DND-41 (cell line): ENCODE measurements at regions not wholly inside any gene's neighbourhood (a gene's known extent, or its start where the extent isn't known, plus 50 kb on each side); places are given as distances from the start of the nearest gene placed in this dataset.
A peak's percentile ranks its signal among the peaks of the same experiment; 100 is the strongest.

Experiments used
- ATAC-seq: fragments of 200-7000 bp; cut with Tn5 transposase; 3 replicates; pipeline ENCODE4 v1.9.1; 2021; ENCODE audit warnings: low read depth; ENCODE audit not compliant: insufficient read depth
- DNase-seq: peaks from one replicate; pipeline ENCODE4 v3.0.0-alpha.2; 2020
- H2AFZ ChIP-seq: 2 replicates; pipeline ENCODE4 v1.6.0; 2012; ENCODE audit warnings: low read depth, low read length
- H3K27ac ChIP-seq: 2 replicates; pipeline ENCODE4 v1.5.1; 2012; ENCODE audit warnings: low read length, inconsistent platforms
- H3K27me3 ChIP-seq: fragments of 200-600 bp; sonication (generic); 2 replicates; pipeline ENCODE4 v1.6.0; 2012; ENCODE audit warnings: low read length, mild to moderate bottlenecking, inconsistent platforms; ENCODE audit not compliant: insufficient read depth, poor library complexity
- H3K36me3 ChIP-seq: 2 replicates; pipeline ENCODE4 v1.5.1; 2012; ENCODE audit warnings: low read length, inconsistent platforms; ENCODE audit not compliant: insufficient read depth
- H3K4me1 ChIP-seq: 2 replicates; pipeline ENCODE4 v1.5.1; 2012; ENCODE audit warnings: mild to moderate bottlenecking, low read length; ENCODE audit not compliant: insufficient read depth
- H3K4me2 ChIP-seq: 2 replicates; pipeline ENCODE4 v1.6.0; 2012; ENCODE audit warnings: mild to moderate bottlenecking, moderate library complexity, low read length, inconsistent platforms; ENCODE audit not compliant: insufficient read depth
- H3K4me3 ChIP-seq, 2 experiments: fragments of 200-600 bp in 1 of 2; shearing (Covaris generic) in 1 of 2; 2 replicates each; pipeline ENCODE4 v1.5.1; 2012 to 2016; ENCODE audit warnings: inconsistent platforms in 2 of 2, low read length in 2 of 2, mild to moderate bottlenecking in 2 of 2, low read depth in 1 of 2, moderate library complexity in 1 of 2
- H3K79me2 ChIP-seq: 2 replicates; pipeline ENCODE4 v1.6.0; 2012; ENCODE audit warnings: low read length, inconsistent platforms; ENCODE audit not compliant: insufficient read depth
- H3K9ac ChIP-seq: 2 replicates; pipeline ENCODE4 v1.6.0; 2012; ENCODE audit warnings: low read depth, mild to moderate bottlenecking, inconsistent platforms, low read length, moderate library complexity
- H3K9me3 ChIP-seq: 2 replicates; pipeline ENCODE4 v1.5.1; 2012; ENCODE audit warnings: low read length, moderate library complexity, mild to moderate bottlenecking, inconsistent platforms; ENCODE audit not compliant: insufficient read depth, severe bottlenecking
- H4K20me1 ChIP-seq: 2 replicates; pipeline ENCODE4 v1.6.0; 2012; ENCODE audit warnings: low read length; ENCODE audit not compliant: insufficient read depth
- EZH2 ChIP-seq: IDR thresholded peaks from 3 replicates; pipeline ENCODE4 v1.6.1; 2012; ENCODE audit warnings: borderline replicate concordance, low read depth, mild to moderate bottlenecking, moderate library complexity, low read length, inconsistent platforms; ENCODE audit not compliant: severe bottlenecking
- TF ChIP-seq, protein P1 (sequence below): IDR thresholded peaks from 2 replicates; pipeline ENCODE4 v1.5.1; 2012; ENCODE audit warnings: borderline replicate concordance, low read length, moderate library complexity, mild to moderate bottlenecking; ENCODE audit not compliant: poor library complexity, severe bottlenecking; ENCODE audit errors: extremely low read depth

DNA sequence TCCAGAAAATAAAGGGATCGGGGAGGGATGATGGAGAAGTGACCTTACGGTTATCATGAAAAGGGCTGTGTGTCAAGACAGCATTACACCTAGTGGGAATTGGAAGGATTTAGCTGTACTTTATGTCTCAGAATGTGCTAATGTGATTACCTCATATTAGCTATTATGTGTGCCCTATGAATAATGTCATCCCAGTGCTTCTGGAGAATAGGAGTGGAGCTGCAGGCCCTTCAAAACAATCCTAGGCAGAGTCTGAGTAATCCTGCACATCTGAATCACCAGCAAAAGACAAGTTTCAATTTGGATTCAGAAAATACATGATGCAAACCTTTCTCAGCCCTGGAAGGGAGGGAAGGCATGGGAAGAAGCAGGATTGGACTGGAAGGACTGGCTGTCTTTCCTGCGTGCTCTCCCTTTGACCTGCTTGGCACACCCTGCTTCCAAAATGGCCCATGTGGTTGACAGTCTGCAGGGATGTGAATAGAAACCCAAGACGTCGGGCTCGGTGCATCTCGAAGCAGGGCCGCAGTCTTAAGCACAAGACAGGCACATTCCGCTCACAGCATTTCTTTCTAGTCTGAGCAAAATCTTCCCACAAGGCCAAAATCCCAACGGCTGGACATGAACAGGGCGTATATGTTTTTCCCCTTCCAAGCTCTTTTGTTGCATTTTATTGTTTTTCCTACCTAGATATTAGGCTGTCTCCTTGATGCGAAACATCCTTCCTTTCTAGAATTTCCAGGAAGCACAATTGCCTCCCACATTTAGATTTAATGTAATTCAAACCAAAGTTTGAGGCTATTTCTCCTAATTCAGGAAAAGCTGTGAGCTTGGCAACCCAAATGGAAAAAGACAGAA lies 54.3 kb upstream of the TARBP1 start:
- no peaks in the 10 kb centered on the region for H3K79me2 ChIP-seq
- H3K4me3 ChIP-seq: no peak overlapping the region
- TF ChIP-seq, protein P1, sequence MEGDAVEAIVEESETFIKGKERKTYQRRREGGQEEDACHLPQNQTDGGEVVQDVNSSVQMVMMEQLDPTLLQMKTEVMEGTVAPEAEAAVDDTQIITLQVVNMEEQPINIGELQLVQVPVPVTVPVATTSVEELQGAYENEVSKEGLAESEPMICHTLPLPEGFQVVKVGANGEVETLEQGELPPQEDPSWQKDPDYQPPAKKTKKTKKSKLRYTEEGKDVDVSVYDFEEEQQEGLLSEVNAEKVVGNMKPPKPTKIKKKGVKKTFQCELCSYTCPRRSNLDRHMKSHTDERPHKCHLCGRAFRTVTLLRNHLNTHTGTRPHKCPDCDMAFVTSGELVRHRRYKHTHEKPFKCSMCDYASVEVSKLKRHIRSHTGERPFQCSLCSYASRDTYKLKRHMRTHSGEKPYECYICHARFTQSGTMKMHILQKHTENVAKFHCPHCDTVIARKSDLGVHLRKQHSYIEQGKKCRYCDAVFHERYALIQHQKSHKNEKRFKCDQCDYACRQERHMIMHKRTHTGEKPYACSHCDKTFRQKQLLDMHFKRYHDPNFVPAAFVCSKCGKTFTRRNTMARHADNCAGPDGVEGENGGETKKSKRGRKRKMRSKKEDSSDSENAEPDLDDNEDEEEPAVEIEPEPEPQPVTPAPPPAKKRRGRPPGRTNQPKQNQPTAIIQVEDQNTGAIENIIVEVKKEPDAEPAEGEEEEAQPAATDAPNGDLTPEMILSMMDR: no peak
- TF ChIP-seq EZH2: no peak
- no peak overlapping the region for H2AFZ ChIP-seq
- no peaks in the 10 kb centered on the region for H3K9me3 ChIP-seq
- ATAC-seq: no peak
- peaks cover 22% of the 10 kb centered on the region for H3K4me1 ChIP-seq
- H3K27ac ChIP-seq: no peak overlapping the region
- no peaks in the 10 kb centered on the region for H3K36me3 ChIP-seq
- H3K27me3 ChIP-seq: no peaks in the 10 kb centered on the region
- H3K9ac ChIP-seq: no peak overlapping the region
- no peak for DNase-seq
- no peaks in the 10 kb centered on the region for H4K20me1 ChIP-seq
- no peak overlapping the region for H3K4me2 ChIP-seq

DNA sequence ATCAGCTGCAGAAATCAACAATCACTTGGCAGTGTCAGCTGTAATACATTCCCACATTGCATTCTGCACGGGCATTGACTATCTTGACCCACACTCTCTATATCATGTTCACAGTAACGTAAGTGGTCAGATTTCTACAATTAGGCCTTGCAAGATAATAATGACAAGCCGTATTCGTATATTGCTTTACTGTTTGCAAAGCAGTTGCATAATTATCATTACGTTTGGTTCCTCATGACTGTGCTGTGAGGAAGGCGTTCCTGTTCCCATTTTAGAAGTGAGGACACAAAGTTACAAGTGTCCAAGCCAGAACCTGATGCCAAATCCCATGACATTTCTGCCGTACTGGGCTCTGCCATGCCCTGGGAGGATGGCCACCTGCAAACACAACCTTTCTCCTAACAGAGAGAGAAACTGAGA lies 53.5 kb upstream of the TARBP1 start:
- H3K9ac ChIP-seq: no peak overlapping the region
- TF ChIP-seq EZH2: no peak
- TF ChIP-seq, protein P1: no peak
- ATAC-seq: no peak

DNA sequence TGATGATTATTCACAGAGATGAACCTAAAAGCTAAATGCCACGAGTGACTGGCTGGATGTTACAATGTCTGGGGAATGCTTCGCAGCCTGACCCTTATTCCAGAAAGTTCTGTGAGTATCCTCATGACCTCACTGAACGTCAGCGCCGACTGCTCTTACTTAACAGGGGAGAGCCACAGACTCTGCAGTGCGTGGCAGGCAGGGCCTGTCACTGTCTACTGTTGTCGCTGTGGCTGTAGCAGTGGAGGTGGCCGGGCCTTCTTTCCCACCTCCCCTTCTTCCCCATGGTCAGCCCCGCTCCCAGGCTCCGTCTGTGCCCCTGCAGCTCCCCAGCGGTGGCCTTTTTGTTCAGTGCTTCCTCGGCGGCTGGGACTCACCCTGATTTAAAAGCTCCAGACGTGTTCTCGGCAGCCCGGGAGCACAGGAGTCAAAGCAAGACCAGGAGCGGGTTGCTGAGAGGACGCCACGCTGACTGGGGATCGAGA lies 52.2 kb upstream of the TARBP1 start:
- H3K9ac ChIP-seq: no peak overlapping the region
- H3K9me3 ChIP-seq: no peaks in the 10 kb centered on the region
- no peak overlapping the region for H2AFZ ChIP-seq
- H3K27ac ChIP-seq: 0 out of 2 replicates have a peak overlapping the region, but pooled peaks have one; percentile 3
- no peaks in the 10 kb centered on the region for H4K20me1 ChIP-seq
- H3K4me2 ChIP-seq: no peak overlapping the region
- DNase-seq (no peak), ATAC-seq (no peak)
- H3K27me3 ChIP-seq: no peaks in the 10 kb centered on the region
- H3K4me3 ChIP-seq: no peak overlapping the region
- no peaks in the 10 kb centered on the region for H3K79me2 ChIP-seq
- H3K4me1 ChIP-seq: peaks cover 22% of the 10 kb centered on the region
- no peak for TF ChIP-seq EZH2
- TF ChIP-seq, protein P1: no peak
- no peaks in the 10 kb centered on the region for H3K36me3 ChIP-seq

More for the DNA sequence above, 53.5 kb upstream of the TARBP1 start:
- H3K4me1 ChIP-seq: peaks cover 22% of the 10 kb centered on the region
- no peaks in the 10 kb centered on the region for H3K9me3 ChIP-seq
- H3K4me3 ChIP-seq: no peak overlapping the region
- DNase-seq: no peak
- no peak overlapping the region for H3K27ac ChIP-seq
- H3K79me2 ChIP-seq: no peaks in the 10 kb centered on the region
- no peak overlapping the region for H2AFZ ChIP-seq
- H3K36me3 ChIP-seq: no peaks in the 10 kb centered on the region
- H3K27me3 ChIP-seq: no peaks in the 10 kb centered on the region
- no peak overlapping the region for H3K4me2 ChIP-seq
- no peaks in the 10 kb centered on the region for H4K20me1 ChIP-seq
